Neural cell (in vitro differentiated cells): ENCODE measurements at regions not wholly inside any gene's neighbourhood (a gene's known extent, or its start where the extent isn't known, plus 50 kb on each side); places are given as distances from the start of the nearest gene placed in this dataset.

Source experiments
- H2AFZ ChIP-seq: fragments of 200-600, 300-800 bp; sonication (generic), shearing (Covaris generic); 2 replicates; pipeline ENCODE4 v1.6.0; 2014; ENCODE audit warnings: low read depth, mild to moderate bottlenecking, antibody characterized with exemption, low read length, moderate library complexity
- H3F3A ChIP-seq: fragments of 200-600 bp; shearing (Covaris generic); 2 replicates; pipeline ENCODE4 v1.6.1; 2016; ENCODE audit warnings: mild to moderate bottlenecking, moderate library complexity, mixed read lengths, antibody characterized with exemption, low read length; ENCODE audit not compliant: insufficient read depth, poor library complexity, severe bottlenecking
- H3K27ac ChIP-seq: fragments of 200-600, 300-800 bp; sonication (generic), shearing (Covaris generic); 2 replicates; pipeline ENCODE4 v1.5.1; 2014; ENCODE audit warnings: mild to moderate bottlenecking, low read length, moderate library complexity
- H3K27me3 ChIP-seq: fragments of 300-800, 200-600 bp; sonication (generic), shearing (Covaris generic); 2 replicates; pipeline ENCODE4 v1.6.0; 2014; ENCODE audit warnings: mild to moderate bottlenecking, low read depth, low read length, moderate library complexity; ENCODE audit not compliant: insufficient read depth
- H3K36me3 ChIP-seq: fragments of 300-800, 200-600 bp; sonication (generic), shearing (Covaris generic); 2 replicates; pipeline ENCODE4 v1.5.1; 2014; ENCODE audit warnings: mild to moderate bottlenecking, antibody characterized with exemption, low read length, moderate library complexity; ENCODE audit not compliant: insufficient read depth
- H3K4me2 ChIP-seq: fragments of 300-800, 200-600 bp; sonication (generic), shearing (Covaris generic); 2 replicates; pipeline ENCODE4 v1.6.0; 2014; ENCODE audit warnings: mild to moderate bottlenecking, low read length
- H3K4me3 ChIP-seq: fragments of 300-800, 200-600 bp; sonication (generic), shearing (Covaris generic); 2 replicates; pipeline ENCODE4 v1.5.1; 2014; ENCODE audit warnings: mild to moderate bottlenecking, low read length, moderate library complexity
- H3K79me2 ChIP-seq: fragments of 200-600 bp; shearing (Covaris generic); replicated peaks from 2 replicates; pipeline ENCODE4 v1.6.0; 2014; ENCODE audit warnings: mild to moderate bottlenecking, low read length, moderate library complexity; ENCODE audit not compliant: insufficient read depth
- H3K9ac ChIP-seq: fragments of 300-800, 200-600 bp; sonication (generic), shearing (Covaris generic); 2 replicates; pipeline ENCODE4 v1.6.1; 2016; ENCODE audit warnings: mild to moderate bottlenecking, low read length, mixed read lengths
- H3K9me2 ChIP-seq: fragments of 200-600 bp; shearing (Covaris generic); 2 replicates; pipeline ENCODE4 v1.6.1; 2016; ENCODE audit warnings: mild to moderate bottlenecking, low read length, mixed read lengths; ENCODE audit not compliant: insufficient read depth
- H3K9me3 ChIP-seq: fragments of 200-600, 300-800 bp; sonication (generic), shearing (Covaris generic); 2 replicates; pipeline ENCODE4 v1.6.1; 2016; ENCODE audit warnings: mild to moderate bottlenecking, mixed run types, low read length, moderate library complexity, mixed read lengths
- H4K20me1 ChIP-seq: fragments of 200-600 bp; shearing (Covaris generic); 2 replicates; pipeline ENCODE4 v1.6.1; 2016; ENCODE audit warnings: mild to moderate bottlenecking, mixed run types; ENCODE audit not compliant: insufficient read depth
- EP300 ChIP-seq: fragments of 450-650 bp; conservative IDR thresholded peaks from 2 replicates; pipeline ENCODE4 v1.6.1; 2014; ENCODE audit warnings: antibody characterized with exemption, mild to moderate bottlenecking, moderate library complexity; ENCODE audit not compliant: poor library complexity, severe bottlenecking
- EZH2 ChIP-seq: fragments of 200-600, 300-800 bp; shearing (Covaris generic), sonication (generic); IDR thresholded peaks from 2 replicates; pipeline ENCODE4 v1.6.1; 2014; ENCODE audit warnings: antibody characterized with exemption, low read length, borderline replicate concordance, mild to moderate bottlenecking; ENCODE audit not compliant: insufficient read depth, poor library complexity, severe bottlenecking
- MXI1 ChIP-seq: fragments of 450-650 bp; conservative IDR thresholded peaks from 2 replicates; pipeline ENCODE4 v1.6.1; 2014; ENCODE audit warnings: antibody characterized with exemption, mild to moderate bottlenecking; ENCODE audit not compliant: poor library complexity, severe bottlenecking
- POLR2AphosphoS5 ChIP-seq: IDR thresholded peaks from 2 replicates; pipeline ENCODE4 v1.6.1; 2012
- RAD21 ChIP-seq: fragments of 450-650 bp; conservative IDR thresholded peaks from 2 replicates; pipeline ENCODE4 v1.6.1; 2014; ENCODE audit warnings: antibody characterized with exemption, mild to moderate bottlenecking, moderate library complexity
- SMC3 ChIP-seq: fragments of 450-650 bp; conservative IDR thresholded peaks from 2 replicates; pipeline ENCODE4 v1.6.1; 2014; ENCODE audit warnings: antibody characterized with exemption, mild to moderate bottlenecking, moderate library complexity; ENCODE audit not compliant: poor library complexity
- TAF1 ChIP-seq: IDR thresholded peaks from 2 replicates; pipeline ENCODE4 v1.6.1; 2012; ENCODE audit warnings: low read depth
- TF ChIP-seq, protein P1 (sequence below): fragments of 450-650 bp; IDR thresholded peaks from 2 replicates; pipeline ENCODE4 v1.5.1; 2014; ENCODE audit warnings: antibody characterized with exemption, mild to moderate bottlenecking, moderate library complexity; ENCODE audit not compliant: poor library complexity, severe bottlenecking
- TF ChIP-seq, protein P2 (sequence below): IDR thresholded peaks from 2 replicates; pipeline ENCODE4 v1.6.1; 2012; ENCODE audit warnings: borderline replicate concordance

DNA sequence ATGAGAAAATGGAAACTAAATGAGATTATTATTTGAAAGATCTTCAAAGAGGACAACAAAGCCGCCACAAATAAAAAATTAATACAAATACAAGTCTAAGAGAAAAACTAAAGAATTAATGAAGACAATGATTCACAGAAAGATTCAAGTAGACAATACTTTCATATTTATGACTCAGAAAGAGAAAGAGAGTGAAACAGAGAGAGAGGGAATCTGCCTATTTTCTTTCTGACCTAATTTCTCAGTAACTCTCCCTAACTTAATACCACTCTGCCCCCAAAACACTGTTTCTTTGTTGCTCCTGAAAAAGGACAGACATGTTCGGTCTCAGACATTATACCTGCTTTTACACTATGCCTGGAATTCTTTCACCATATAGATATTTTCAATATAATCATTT is 259.1 kb downstream of the SLC6A15 start:
- no peaks in the 10 kb centered on the region for H3K9me3 ChIP-seq
- no peaks in the 10 kb centered on the region for H4K20me1 ChIP-seq
- peaks cover 4% of the 10 kb centered on the region for H3F3A ChIP-seq
- H3K79me2 ChIP-seq: no peaks in the 10 kb centered on the region
- H3K27me3 ChIP-seq: no peaks in the 10 kb centered on the region
- no peak overlapping the region for H2AFZ ChIP-seq
- H3K4me3 ChIP-seq: no peak overlapping the region
- no peaks in the 10 kb centered on the region for H3K36me3 ChIP-seq
- H3K9ac ChIP-seq: no peak overlapping the region
- no peak overlapping the region for H3K27ac ChIP-seq
- H3K4me2 ChIP-seq: no peak overlapping the region
- no peaks in the 10 kb centered on the region for H3K9me2 ChIP-seq
- TF ChIP-seq, protein P1, sequence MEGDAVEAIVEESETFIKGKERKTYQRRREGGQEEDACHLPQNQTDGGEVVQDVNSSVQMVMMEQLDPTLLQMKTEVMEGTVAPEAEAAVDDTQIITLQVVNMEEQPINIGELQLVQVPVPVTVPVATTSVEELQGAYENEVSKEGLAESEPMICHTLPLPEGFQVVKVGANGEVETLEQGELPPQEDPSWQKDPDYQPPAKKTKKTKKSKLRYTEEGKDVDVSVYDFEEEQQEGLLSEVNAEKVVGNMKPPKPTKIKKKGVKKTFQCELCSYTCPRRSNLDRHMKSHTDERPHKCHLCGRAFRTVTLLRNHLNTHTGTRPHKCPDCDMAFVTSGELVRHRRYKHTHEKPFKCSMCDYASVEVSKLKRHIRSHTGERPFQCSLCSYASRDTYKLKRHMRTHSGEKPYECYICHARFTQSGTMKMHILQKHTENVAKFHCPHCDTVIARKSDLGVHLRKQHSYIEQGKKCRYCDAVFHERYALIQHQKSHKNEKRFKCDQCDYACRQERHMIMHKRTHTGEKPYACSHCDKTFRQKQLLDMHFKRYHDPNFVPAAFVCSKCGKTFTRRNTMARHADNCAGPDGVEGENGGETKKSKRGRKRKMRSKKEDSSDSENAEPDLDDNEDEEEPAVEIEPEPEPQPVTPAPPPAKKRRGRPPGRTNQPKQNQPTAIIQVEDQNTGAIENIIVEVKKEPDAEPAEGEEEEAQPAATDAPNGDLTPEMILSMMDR: no peak
- no peak for TF ChIP-seq EZH2
- TF ChIP-seq EP300: no peak
- TF ChIP-seq SMC3: no peak
- no peak for TF ChIP-seq MXI1
- no peak for TF ChIP-seq POLR2AphosphoS5
- TF ChIP-seq, protein P2, sequence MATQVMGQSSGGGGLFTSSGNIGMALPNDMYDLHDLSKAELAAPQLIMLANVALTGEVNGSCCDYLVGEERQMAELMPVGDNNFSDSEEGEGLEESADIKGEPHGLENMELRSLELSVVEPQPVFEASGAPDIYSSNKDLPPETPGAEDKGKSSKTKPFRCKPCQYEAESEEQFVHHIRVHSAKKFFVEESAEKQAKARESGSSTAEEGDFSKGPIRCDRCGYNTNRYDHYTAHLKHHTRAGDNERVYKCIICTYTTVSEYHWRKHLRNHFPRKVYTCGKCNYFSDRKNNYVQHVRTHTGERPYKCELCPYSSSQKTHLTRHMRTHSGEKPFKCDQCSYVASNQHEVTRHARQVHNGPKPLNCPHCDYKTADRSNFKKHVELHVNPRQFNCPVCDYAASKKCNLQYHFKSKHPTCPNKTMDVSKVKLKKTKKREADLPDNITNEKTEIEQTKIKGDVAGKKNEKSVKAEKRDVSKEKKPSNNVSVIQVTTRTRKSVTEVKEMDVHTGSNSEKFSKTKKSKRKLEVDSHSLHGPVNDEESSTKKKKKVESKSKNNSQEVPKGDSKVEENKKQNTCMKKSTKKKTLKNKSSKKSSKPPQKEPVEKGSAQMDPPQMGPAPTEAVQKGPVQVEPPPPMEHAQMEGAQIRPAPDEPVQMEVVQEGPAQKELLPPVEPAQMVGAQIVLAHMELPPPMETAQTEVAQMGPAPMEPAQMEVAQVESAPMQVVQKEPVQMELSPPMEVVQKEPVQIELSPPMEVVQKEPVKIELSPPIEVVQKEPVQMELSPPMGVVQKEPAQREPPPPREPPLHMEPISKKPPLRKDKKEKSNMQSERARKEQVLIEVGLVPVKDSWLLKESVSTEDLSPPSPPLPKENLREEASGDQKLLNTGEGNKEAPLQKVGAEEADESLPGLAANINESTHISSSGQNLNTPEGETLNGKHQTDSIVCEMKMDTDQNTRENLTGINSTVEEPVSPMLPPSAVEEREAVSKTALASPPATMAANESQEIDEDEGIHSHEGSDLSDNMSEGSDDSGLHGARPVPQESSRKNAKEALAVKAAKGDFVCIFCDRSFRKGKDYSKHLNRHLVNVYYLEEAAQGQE: no peak
- TF ChIP-seq TAF1: no peak
- TF ChIP-seq RAD21: no peak

DNA sequence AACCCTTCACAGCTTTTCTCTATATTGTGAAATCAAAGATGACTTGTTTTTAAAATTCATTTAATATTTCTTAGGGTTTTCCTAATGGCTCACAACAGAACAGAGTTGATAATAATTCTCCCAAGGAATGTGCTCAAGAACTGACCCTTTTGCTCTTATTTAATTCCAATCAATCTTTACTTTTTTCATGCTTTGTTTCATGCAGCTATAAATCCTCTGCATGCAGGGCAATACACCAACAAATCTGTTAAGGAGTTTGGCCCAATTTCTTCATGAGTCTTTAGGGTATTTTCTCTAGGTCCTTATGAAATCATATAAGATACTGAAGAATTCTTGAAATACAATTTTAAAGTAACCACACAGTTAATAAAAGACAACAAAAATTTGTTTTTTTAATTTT is 264.2 kb downstream of the SLC6A15 start:
- H3K4me3 ChIP-seq: no peak overlapping the region
- TF ChIP-seq TAF1 (no peak), EP300 (no peak), POLR2AphosphoS5 (no peak), MXI1 (no peak), RAD21 (no peak), EZH2 (no peak), SMC3 (no peak)
- TF ChIP-seq, protein P1: no peak
- TF ChIP-seq, protein P2: no peak
- H3F3A ChIP-seq: no peaks in the 10 kb centered on the region
- H3K9me3 ChIP-seq: no peaks in the 10 kb centered on the region
- H3K27ac ChIP-seq: no peak overlapping the region
- no peaks in the 10 kb centered on the region for H4K20me1 ChIP-seq
- no peak overlapping the region for H2AFZ ChIP-seq
- no peaks in the 10 kb centered on the region for H3K79me2 ChIP-seq
- no peaks in the 10 kb centered on the region for H3K9me2 ChIP-seq
- H3K27me3 ChIP-seq: no peaks in the 10 kb centered on the region
- H3K4me2 ChIP-seq: no peak overlapping the region
- no peaks in the 10 kb centered on the region for H3K36me3 ChIP-seq
- no peak overlapping the region for H3K9ac ChIP-seq
